ENCODE measurements at regions not wholly inside any gene's neighbourhood (a gene's known extent, or its start where the extent isn't known, plus 50 kb on each side); places are given as distances from the start of the nearest gene placed in this dataset.

- DNase-seq (ENCODE audit: low read depth in 3 of 3, low spot score in 1 of 3): no peak
These were observed 537.5 kb upstream of the CAMK1G start for GRCh38 chr1:209046058-209046417.

GRCh38 chr1:209046935-209047334 lies 536.6 kb upstream of the CAMK1G start:
- DNase-seq (ENCODE audit: low read depth in 3 of 3, low spot score in 1 of 3): no peak

GRCh38 chr1:209048941-209049669 lies 534.4 kb upstream of the CAMK1G start:
- no peak for DNase-seq (ENCODE audit: low read depth in 3 of 3, low spot score in 1 of 3)

GRCh38 chr1:209051570-209051969 lies 531.9 kb upstream of the CAMK1G start:
- no peak for DNase-seq (ENCODE audit: low read depth in 3 of 3, low spot score in 1 of 3)

- no peak for DNase-seq (ENCODE audit: low read depth in 3 of 3, low spot score in 1 of 3)
These were observed 529.9 kb upstream of the CAMK1G start for GRCh38 chr1:209053587-209053986.

GRCh38 chr1:209057083-209057482 lies 526.4 kb upstream of the CAMK1G start:
- DNase-seq (ENCODE audit: low read depth in 3 of 3, low spot score in 1 of 3): no peak

GRCh38 chr1:209057901-209058300 lies 525.6 kb upstream of the CAMK1G start:
- no peak for DNase-seq (ENCODE audit: low read depth in 3 of 3, low spot score in 1 of 3)

GRCh38 chr1:209059376-209059775 lies 524.1 kb upstream of the CAMK1G start:
- no peak for DNase-seq (ENCODE audit: low read depth in 3 of 3, low spot score in 1 of 3)

GRCh38 chr1:209059981-209060380 lies 523.5 kb upstream of the CAMK1G start:
- DNase-seq (ENCODE audit: low read depth in 3 of 3, low spot score in 1 of 3): no peak

- no peak for DNase-seq (ENCODE audit: low read depth in 3 of 3, low spot score in 1 of 3)
These were observed 521.4 kb upstream of the CAMK1G start for GRCh38 chr1:209062081-209062620.

GRCh38 chr1:209062863-209063262 lies 520.7 kb upstream of the CAMK1G start:
- no peak for DNase-seq (ENCODE audit: low read depth in 3 of 3, low spot score in 1 of 3)

GRCh38 chr1:209063767-209064659 lies 519.5 kb upstream of the CAMK1G start:
- no peak for DNase-seq (ENCODE audit: low read depth in 3 of 3, low spot score in 1 of 3)

GRCh38 chr1:209064850-209065706 lies 518.4 kb upstream of the CAMK1G start:
- DNase-seq (ENCODE audit: low read depth in 3 of 3, low spot score in 1 of 3): no peak

GRCh38 chr1:209072481-209072880 lies 511.0 kb upstream of the CAMK1G start:
- DNase-seq (ENCODE audit: low read depth in 3 of 3, low spot score in 1 of 3): no peak

GRCh38 chr1:209073879-209074278 lies 509.6 kb upstream of the CAMK1G start:
- DNase-seq (ENCODE audit: low read depth in 3 of 3, low spot score in 1 of 3): no peak

- no peak for DNase-seq (ENCODE audit: low read depth in 3 of 3, low spot score in 1 of 3)
These were observed 508.8 kb upstream of the CAMK1G start for GRCh38 chr1:209074575-209075250.

GRCh38 chr1:209076688-209077087 lies 506.8 kb upstream of the CAMK1G start:
- DNase-seq (ENCODE audit: low read depth in 3 of 3, low spot score in 1 of 3): no peak

GRCh38 chr1:209080170-209080781 lies 503.2 kb upstream of the CAMK1G start:
- no peak for DNase-seq (ENCODE audit: low read depth in 3 of 3, low spot score in 1 of 3)

GRCh38 chr1:209086486-209087192 lies 496.9 kb upstream of the CAMK1G start:
- DNase-seq (ENCODE audit: low read depth in 3 of 3, low spot score in 1 of 3): no peak

GRCh38 chr1:209094384-209094783 lies 489.1 kb upstream of the CAMK1G start:
- no peak for DNase-seq (ENCODE audit: low read depth in 3 of 3, low spot score in 1 of 3)

All from stimulated activated CD4-positive, alpha-beta T cell treated with anti-CD3 and anti-CD28 coated beads, TNF-alpha, amount 100 ng/mL, for 1 hour (primary cell).